Kasumi-1 (cell line): ENCODE measurements at regions not wholly inside any gene's neighbourhood (a gene's known extent, or its start where the extent isn't known, plus 50 kb on each side); places are given as distances from the start of the nearest gene placed in this dataset.

Source experiments
- DNase-seq, 2 experiments: peaks; one replicate each; lab custom pipeline; 2025; lab: John Stamatoyannopoulos, UW

DNA sequence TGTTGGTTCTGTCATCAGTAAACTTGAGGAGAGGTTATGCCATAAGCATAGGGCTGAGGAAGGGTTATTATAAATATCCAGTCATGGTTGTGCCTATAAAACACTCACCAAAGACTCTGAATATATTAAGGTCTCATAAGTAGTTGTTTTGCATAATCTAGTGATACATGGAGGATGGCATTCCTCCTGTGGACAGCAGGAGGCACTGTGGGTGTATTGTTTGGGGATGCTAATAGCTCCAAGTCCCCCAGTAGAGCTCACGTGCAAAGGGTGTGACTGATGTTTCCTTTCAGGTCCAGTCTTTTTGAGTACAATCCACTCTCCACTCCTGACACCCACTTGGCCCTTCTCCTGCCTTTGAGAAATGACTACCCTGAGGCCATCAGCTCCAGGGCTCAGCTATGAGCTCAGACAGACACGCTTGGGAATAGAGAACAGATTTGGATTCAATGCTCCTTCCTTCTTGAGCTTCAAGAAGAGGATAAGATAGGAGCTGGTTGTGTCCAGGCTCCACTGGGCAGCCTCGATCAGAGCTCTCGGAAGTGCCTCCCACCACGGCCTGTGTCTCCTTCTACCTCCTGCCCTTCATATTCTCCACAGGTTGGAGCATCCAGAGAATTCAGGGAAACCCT, 85.2 kb upstream of the IGLL5 start:
- DNase-seq, result peak in 1 of 2 experiments; percentile 36

DNA sequence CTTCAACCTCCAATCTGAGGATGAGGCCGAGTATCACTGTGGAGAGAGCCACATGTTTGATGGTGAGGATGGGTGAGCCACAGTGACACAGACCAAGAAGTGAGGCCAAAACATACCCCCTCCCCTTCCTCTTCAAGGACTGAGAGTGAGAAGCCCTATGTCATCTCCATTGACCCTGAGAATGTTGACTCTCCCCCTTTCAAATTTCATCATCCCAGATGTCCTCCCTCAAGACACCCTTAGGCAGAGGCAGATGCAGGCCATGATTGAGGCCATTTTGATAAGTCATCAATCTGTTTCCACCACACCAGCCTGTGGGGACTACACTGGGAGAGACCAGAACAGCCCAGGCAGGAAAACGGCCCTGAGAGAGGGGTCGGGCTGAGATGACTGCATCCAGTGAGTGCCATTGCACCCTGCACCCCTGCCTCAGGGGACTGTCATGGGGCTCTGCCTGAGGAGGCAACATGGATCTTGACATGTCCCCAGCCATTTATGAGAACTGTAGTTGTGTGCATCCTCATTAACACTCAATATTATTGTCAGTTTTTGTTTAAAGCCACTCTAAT, 84.2 kb upstream of the IGLL5 start:
- no peak for DNase-seq

DNA sequence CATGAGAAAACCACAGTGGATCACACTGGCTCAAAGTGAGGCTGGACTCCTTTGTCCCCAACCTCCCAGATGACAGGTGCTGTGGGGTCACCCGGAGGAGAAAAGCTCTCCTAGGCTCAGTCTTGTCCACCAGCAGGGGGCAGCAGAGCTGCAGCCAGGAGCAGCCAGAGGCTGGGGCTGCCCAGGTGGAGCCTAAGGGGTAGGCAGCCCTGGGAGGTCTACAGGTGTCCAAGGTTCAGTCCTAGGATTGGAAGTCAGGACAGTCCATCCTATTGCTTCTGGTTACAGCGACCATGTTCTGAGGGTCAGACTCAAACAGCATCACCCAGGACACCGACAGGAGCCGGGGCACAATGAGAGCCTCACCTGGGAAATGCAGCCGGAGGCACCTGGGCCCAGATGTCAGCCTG, 77.6 kb upstream of the IGLL5 start:
- DNase-seq, result peak; percentile 48 to 54

DNA sequence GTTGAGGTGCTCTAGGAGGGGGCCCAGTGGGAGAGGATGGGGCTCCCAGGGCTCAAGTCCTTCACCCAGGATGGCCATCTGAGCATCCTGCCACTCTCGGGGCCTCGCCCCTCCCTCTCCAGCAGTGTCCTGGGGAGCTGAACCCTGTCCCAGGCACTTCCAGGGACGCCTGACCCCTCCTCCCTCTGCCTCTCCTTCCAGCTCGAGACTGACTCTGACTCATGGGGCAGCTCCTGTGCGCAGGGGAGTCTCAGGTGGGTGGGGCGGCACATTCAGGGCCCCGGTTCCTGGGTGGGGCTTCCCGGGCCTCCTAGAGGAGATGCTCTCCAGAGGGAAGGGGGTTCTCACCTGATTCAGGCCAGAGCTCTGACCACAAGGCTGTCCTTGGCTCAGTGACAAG, 77.1 kb upstream of the IGLL5 start:
- DNase-seq, result no peak

DNA sequence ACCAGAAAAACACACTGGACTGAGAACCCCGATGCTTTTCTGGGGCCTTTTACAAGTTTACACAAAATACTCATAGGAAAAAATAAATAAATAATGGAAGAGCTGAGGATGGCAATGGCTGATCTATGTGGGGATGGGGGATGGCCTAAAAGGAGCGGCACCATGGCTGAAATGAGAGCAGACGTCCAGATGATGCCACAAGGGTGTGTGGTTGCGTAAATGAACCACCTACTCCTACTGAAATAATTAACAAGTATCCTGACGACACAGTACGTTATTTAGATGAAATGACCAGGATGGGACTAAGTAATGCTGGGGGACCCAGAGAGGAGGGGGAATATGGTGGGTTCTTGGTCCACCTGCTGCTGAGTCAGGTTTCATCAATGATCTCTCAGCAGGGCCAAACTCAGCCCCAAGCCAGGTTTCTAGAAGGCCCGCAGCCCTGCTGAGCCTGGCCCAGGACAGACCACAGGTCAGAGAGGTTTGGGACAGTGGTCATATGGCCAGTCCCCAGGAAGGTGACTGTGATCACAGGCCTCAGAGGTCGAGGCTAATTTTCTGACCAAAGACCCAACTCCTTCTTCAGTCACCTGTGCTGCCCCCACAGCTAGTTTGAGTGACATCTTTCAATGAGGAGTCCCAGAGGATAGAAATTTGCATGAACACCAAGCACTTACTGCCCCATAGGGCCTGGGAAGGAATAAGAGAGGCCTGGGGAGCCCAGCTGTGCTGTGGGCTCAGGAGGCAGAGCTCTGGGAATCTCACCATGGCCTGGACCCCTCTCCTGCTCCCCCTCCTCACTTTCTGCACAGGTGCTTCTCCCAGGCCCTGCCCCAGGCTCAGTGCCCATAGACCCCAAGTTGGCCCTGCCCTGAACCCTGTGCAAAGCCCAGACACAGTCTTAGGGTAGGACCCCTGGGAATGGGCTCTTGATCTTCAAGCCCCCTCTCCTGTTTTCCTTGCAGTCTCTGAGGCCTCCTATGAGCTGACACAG, 76.3 kb upstream of the IGLL5 start:
- DNase-seq, result no peak

DNA sequence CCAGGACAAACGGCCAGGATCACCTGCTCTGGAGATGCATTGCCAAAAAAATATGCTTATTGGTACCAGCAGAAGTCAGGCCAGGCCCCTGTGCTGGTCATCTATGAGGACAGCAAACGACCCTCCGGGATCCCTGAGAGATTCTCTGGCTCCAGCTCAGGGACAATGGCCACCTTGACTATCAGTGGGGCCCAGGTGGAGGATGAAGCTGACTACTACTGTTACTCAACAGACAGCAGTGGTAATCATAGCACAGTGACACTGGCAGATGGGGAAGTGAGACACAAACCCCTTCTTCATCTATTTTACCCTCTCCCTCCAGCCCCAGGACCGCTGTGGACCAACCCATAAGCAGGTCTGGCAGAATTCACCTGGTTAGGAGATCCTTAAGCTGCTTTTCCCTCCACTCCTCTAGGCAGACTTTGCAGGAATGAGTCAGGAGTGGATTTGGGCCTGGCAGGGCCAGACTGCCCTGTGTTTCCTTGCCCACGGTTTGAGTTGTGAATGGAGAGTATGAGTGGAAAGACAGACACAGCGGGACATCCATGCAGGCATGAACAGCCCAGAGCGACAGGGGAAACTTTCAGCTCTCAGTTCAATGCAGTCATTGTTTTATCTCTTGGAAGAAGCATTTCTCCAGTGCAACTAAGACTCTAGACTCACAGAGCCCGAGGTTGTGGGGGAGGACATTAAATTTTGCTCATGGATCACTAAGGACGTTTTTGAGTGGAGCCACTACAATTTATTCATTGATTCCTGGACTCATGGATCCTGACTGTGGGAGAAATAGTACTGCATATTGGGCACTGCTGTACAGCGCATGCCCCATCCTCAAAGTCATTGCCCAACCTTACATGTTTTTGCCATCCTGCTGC, 75.3 kb upstream of the IGLL5 start:
- DNase-seq, result no peak

DNA sequence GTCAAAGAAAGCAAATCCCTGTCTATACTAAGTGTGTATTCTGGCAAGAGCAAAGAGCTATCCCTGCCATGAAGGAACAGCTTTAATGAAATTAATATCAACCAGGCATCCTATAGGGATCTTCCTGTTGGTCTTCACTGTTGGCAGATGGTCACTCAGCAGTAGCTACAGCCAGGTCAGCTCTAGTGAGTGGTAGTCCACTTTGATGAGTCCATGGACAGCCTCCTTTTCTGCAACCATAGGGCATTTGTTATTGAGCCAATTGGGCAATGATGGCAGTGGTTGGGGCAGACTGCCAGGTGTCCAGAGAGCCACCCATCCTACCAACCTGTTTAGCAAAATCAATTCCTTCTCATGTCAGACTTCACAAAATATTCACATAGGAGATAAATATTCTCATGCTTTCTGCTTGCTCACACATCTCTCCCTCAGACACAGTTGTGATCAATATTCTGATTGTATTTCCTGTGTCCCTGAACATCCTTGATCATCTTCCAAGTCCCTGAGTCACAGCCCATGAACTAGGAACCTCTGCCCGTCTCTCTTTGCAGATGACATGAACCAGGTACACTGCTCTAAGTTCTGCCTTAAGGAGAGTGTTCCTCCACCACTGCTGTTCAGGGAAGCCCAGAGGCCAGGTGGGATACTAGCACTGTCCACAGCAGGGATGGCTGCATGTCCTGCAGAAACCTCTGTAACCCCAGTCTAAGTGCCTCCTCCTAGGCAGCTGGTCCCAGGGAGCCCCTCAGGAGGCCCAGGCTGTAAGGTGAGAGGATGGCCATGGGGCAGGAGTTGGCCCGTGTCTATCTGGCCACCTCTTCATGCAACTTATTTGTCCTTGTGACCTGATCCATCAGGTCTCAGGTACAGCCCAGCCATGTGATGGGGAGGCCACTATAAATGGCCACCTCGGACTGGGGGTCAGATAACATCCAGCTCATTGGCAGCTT, 74.2 kb upstream of the IGLL5 start:
- no peak for DNase-seq

DNA sequence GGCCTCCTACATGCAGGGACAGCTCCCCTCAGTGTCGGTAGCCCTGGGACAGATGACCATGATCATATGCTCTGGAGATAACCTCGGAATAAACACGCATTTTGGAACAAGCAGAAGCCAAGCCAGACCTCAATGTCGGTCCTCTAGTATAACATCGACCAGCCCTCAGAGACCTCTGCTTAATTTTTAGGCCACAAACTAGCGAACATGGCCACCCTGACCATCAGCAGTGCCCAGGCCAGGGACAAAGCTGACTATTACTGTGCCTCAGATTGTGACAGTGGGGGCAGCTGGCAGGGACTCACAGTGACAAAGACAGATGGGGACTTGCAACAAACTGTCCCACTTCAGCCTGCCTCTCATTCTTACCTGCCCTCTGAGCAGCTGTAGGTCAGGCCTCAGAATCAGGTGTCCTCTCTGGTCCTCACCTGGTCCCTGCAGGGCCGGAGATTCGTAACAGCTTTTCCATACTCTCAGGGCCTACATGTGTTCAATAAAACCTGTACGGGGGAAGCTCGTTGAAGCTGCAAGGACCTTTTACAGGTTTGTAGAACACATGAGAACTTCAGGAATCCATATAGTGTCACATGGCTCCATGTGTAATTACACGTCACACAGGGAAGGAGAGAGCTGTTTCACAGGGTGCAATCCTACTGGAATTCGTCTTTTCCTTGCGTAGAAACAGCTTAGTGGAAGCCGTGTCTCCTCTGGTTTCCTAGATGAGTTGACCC, 72.8 kb upstream of the IGLL5 start:
- no peak for DNase-seq

DNA sequence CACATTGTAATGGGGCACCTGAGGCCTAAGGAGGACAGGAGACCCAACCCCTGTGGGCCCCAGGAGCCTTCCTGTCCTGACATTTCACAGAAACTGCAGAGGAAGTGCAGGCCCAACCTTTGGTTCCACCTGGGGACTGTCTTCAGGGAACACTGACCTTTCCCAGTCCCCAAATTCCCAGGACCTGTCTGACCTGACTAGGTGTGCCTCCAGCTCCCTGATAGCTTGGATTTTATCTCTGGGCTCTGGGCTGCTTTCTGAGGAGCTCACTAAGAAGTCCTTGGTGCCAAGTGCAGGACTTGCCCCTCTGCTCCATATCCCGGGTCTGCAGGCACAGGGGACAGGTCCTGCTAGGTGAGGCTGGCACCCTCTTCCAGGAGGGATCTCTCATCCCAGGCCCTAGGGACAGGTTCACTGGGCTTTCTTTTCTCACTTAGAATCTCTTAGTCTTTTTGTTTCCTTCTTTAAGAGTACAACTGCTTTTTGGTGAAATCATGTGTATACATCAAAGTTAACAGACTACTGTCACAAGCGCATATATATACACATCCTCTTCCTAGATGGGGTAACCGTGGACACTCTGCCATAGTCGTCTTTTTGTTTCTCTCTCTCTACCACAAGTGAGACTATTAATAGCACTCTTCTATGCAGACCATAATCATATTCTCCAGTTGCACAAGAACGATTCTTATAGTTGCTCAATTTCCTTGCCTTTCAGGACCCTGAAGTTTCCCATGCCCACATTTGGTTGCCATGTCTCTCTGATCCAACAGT, 72.0 kb upstream of the IGLL5 start:
- peak; percentile 87 to 91 for DNase-seq

DNA sequence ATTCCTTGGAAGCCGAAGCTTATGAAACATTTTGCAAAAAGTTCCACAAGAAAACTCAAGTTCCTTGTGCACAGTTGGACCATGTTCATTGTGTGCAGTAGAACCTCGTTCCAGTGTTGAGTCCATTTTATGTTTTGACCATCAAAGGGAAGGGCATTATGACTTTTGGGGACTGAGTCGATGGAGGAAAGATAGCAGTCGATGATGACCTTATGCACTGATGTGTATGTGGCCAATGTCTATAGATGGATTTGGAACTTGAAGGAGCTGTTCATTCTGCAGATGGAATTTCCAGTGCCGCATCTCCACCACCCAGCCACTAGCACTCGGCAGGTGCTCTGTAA, 71.5 kb upstream of the IGLL5 start:
- DNase-seq, result no peak

DNA sequence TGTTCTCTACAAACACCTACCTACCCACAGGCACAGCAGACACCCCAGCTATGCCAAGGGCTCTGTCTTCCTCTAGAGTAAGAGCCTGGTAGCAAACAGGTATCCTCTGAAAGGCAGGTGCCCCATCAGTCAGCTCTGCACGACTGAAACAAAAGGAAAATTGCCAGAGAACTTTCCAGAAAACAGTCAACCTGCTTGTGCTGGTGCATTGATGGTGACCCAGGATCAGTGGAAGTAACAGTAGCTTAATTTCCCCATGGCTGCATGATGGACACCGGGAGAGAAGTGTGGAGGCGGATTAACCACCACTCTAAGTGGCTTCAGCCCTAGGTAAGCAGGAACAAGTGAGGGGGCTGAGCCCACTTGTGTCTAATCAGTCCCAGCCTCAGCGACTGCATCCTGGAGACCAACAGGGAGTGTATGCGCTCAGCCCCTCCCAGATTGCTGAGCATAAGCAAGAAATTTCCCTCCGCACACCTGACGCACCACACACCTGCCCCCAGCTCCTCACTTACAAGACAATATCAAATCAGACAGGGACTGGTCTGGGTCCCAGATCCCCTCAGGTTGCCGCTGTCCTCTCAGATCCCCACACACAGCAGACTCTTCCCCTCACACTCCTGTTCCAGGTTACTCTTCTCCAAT, 70.7 kb upstream of the IGLL5 start:
- no peak for DNase-seq

DNA sequence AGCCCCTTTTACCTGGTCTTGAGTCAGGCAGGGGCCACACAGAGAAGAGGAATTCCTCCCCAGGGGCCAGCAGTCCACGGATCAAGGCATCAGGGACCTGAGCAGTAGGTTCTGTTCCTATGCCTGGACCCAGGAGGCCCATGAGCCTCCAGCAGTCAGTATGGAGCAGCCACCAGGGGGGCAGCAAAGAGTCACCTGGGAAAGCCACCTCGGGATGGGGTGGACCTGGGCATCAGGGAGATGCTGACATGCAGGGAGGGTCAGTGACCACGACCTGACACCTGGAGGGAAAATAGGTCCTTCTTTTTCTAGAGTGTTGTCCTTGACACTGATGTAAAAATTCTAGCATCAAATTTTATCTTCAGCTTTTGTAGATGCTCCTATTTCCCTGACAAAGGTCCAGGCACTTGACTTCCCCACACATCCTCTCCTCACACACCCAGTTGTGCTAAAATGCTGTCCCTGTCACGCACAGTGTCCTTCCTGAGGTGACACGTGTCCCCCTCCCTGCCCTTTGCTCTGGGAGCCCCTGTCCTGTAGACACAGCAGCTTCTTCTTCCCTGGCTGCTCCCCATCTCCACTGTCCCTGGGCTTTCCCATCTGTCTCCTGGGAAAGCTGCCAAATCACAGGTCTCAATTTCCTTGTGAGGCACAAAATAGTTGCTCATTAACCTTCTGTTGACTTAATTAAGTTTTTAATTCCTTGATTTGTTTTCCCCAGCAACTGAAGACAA, 70.0 kb upstream of the IGLL5 start:
- no peak for DNase-seq

DNA sequence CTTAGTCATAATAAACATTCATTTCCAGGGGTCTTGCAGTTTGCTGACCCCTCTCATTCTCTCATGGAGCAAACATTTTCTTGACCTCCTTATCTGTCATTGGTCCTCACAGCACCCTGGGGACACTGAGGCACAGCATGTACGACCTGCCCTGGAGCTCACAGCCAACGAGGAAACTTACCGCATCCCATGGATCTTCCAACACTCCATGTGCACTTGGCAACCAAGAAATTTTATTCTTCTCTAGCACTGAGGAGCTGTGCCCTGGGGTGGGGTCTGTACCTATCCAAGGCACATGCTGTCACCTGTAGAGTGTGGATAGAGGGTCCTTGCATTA, 69.4 kb upstream of the IGLL5 start:
- no peak for DNase-seq

DNA sequence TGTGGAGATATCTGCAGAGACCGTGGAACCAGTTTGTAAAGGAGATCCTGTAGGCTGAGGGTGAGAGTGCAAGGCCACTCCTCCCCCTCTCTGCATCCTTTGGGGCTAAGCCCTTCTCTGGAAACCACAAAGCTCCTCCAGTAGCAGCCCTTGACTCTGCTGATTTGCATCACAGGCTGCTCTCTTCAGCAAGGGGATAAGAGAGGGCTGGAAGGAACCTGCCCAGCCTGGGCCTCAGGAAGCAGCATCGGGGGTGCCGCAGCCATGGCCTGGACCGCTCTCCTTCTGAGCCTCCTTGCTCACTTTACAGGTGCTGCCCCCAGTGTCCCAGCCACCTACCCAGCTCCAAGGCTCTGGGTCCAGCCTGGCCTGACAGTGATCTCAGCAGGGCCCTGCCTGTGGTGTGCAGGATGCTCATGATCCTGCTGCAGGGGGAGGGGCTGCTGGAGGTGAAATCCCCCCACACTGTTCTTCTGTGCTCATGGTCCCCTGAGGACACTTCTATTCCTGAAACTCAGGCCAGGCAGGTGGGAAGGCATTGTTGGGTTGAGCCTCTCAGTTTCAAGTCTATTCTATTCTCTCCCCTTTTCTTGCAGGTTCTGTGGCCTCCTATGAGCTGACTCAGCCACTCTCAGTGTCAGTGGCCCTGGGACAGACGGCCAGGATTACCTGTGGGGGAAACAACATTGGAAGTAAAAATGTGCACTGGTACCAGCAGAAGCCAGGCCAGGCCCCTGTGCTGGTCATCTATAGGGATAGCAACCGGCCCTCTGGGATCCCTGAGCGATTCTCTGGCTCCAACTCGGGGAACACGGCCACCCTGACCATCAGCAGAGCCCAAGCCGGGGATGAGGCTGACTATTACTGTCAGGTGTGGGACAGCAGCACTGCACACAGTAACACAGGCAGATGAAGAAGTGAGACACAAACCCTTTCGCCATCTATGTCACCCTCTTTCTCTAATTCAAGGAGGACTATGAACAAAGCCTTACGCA, 68.5 kb upstream of the IGLL5 start:
- DNase-seq, result peak; percentile 85 to 90

DNA sequence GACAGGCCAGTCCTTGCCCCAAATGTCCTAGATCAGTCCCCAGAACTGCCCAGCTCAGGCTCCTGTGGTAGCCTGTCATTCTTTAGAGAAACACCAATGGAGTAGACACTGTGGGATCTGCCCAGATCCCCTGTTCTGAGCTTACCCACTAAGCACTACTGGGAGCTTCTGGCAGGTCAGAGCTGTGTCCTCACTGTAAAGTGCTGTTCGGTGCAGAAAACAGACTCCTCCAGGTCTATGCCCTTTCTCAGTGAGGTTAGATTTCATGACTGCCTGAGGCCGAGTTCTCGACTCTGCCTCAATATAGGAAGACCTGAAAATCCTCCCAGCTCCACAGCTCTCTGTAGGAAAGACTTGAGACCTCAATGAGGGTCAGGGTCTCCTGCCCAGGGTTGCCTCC, 67.5 kb upstream of the IGLL5 start:
- DNase-seq, result no peak

DNA sequence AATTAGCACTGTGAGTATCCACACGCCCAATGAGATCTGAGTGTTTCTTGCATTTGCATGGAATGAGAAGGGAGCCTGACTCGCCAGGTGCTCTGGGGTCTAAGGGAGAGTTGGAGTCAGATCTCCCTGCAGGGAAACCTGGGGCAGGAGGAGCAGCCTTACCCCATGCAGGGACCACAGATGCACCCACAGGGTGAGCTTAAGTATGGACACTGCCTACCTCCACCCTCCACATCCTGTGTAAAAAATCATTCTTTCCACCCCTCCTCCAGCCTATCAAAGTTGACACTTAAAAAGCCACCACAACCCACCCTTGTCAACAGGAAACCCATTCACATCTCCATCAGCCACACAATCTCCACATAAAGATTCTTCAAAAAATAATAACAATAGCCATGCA, 67.0 kb upstream of the IGLL5 start:
- DNase-seq, result no peak

DNA sequence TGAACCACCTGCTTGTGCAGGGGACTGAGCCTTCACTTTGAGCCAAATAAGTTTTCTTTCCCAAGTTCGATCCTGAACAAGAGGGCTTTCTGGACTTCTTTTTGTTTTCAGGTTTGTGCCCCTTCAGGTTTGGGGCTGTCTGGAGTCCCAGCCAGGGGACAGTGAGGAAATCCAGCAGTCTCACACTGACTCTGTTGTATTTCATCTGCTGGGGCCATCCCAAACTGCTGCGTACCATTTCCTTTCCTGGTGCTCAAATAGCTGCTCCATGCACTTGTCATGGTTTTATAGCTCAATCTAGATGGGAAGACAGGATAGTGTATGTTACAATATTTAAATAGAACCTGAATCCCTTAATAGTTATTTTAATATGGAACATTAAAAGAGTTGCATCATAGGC, 66.3 kb upstream of the IGLL5 start:
- no peak for DNase-seq
